Mesendoderm (in vitro differentiated cells): ENCODE measurements at regions not wholly inside any gene's neighbourhood (a gene's known extent, or its start where the extent isn't known, plus 50 kb on each side); places are given as distances from the start of the nearest gene placed in this dataset.

ENCODE experiments used
- DNase-seq: peaks from one replicate; pipeline ENCODE4 v3.0.0; 2013
- H2AK5ac ChIP-seq: 2 replicates; pipeline ENCODE4 v1.6.1; 2013; ENCODE audit warnings: low read length, inconsistent platforms
- H2BK120ac ChIP-seq: 2 replicates; pipeline ENCODE4 v1.6.1; 2013; ENCODE audit warnings: low read depth, mild to moderate bottlenecking, low read length, moderate library complexity, mixed read lengths
- H2BK15ac ChIP-seq: replicated peaks from 2 replicates; pipeline ENCODE4 v1.6.1; 2013; ENCODE audit warnings: low read depth, mild to moderate bottlenecking, moderate library complexity
- H2BK5ac ChIP-seq: 2 replicates; pipeline ENCODE4 v1.6.1; 2013; ENCODE audit warnings: low read length, inconsistent platforms
- H3K18ac ChIP-seq: 2 replicates; pipeline ENCODE4 v1.6.1; 2013; ENCODE audit warnings: mild to moderate bottlenecking, low read length, mixed read lengths
- H3K23ac ChIP-seq: one replicate; pipeline ENCODE4 v1.6.1; 2013; ENCODE audit warnings: low read length
- H3K27ac ChIP-seq: 2 replicates; pipeline ENCODE4 v1.5.1; 2013; ENCODE audit warnings: low read depth, mild to moderate bottlenecking, inconsistent platforms, low read length, moderate library complexity
- H3K27me3 ChIP-seq: 2 replicates; pipeline ENCODE4 v1.6.1; 2013; ENCODE audit warnings: low read length, control low read depth, mild to moderate bottlenecking, inconsistent platforms; ENCODE audit not compliant: insufficient read depth, poor library complexity
- H3K36me3 ChIP-seq: 2 replicates; pipeline ENCODE4 v1.6.1; 2013; ENCODE audit warnings: low read length, inconsistent platforms; ENCODE audit not compliant: control insufficient read depth, insufficient read depth
- H3K4ac ChIP-seq: one replicate; pipeline ENCODE4 v1.6.1; 2013; ENCODE audit warnings: low read depth, mild to moderate bottlenecking, low read length, moderate library complexity
- H3K4me1 ChIP-seq: 2 replicates; pipeline ENCODE4 v1.6.1; 2013; ENCODE audit warnings: low read depth, low read length, inconsistent platforms; ENCODE audit not compliant: control insufficient read depth
- H3K4me2 ChIP-seq: 2 replicates; pipeline ENCODE4 v1.6.1; 2013; ENCODE audit warnings: low read length
- H3K4me3 ChIP-seq: 2 replicates; pipeline ENCODE4 v1.5.1; 2013; ENCODE audit warnings: mild to moderate bottlenecking, low read length
- H3K56ac ChIP-seq: one replicate; pipeline ENCODE4 v1.6.1; 2013; ENCODE audit warnings: low read length
- H3K79me1 ChIP-seq: 2 replicates; pipeline ENCODE4 v1.6.1; 2013; ENCODE audit warnings: low read length, inconsistent platforms
- H3K79me2 ChIP-seq: 2 replicates; pipeline ENCODE4 v1.6.1; 2013; ENCODE audit warnings: mild to moderate bottlenecking, low read length; ENCODE audit not compliant: control insufficient read depth, insufficient read depth
- H3K9ac ChIP-seq: 2 replicates; pipeline ENCODE4 v1.6.1; 2013; ENCODE audit warnings: low read length, inconsistent platforms
- H4K5ac ChIP-seq: one replicate; pipeline ENCODE4 v1.6.1; 2013; ENCODE audit warnings: low read length
- H4K8ac ChIP-seq: one replicate; pipeline ENCODE4 v1.6.1; 2013; ENCODE audit warnings: low read depth, mild to moderate bottlenecking, control low read depth, low read length, moderate library complexity
- WGBS: extraction: QIAGEN DNeasy Blood & Tissue Kit; methylation state at CpG from one replicate; pipeline ENCODE4 v1.1.7; 2013; ENCODE audit warnings: low lambda C conversion rate, missing lambda C conversion rate; ENCODE audit not compliant: insufficient coverage; ENCODE audit errors: extremely low coverage; 5-methylcytosine and 5-hydroxymethylcytosine counted together

- Histone ChIP-seq H3K27ac (no peak overlapping the region), H2BK15ac (no peak overlapping the region)
Observed at GRCh38 chr5:125888358-125888757, 534.9 kb upstream of the GRAMD2B start.

GRCh38 chr5:125890511-125890931, 532.7 kb upstream of the GRAMD2B start:
- H3K36me3 ChIP-seq, result no peaks in the 10 kb centered on the region
- no peak overlapping the region for H3K23ac ChIP-seq
- no peaks in the 10 kb centered on the region for H3K4me1 ChIP-seq
- no peaks in the 10 kb centered on the region for H3K79me1 ChIP-seq
- H3K27me3 ChIP-seq, result no peaks in the 10 kb centered on the region
- no peak overlapping the region for H3K9ac ChIP-seq
- DNase-seq, result no peak
- no peak overlapping the region for H3K4me3 ChIP-seq
- H4K5ac ChIP-seq, result no peak overlapping the region
- no peak overlapping the region for H3K4ac ChIP-seq
- no peak overlapping the region for H3K18ac ChIP-seq
- H3K27ac ChIP-seq, result no peak overlapping the region
- no peak overlapping the region for H4K8ac ChIP-seq
- H2BK120ac ChIP-seq, result no peak overlapping the region
- H3K79me2 ChIP-seq, result no peaks in the 10 kb centered on the region
- no peak overlapping the region for H2BK15ac ChIP-seq
- H2AK5ac ChIP-seq, result no peak overlapping the region
- H2BK5ac ChIP-seq, result no peak overlapping the region
- H3K56ac ChIP-seq, result no peak overlapping the region
- no peak overlapping the region for H3K4me2 ChIP-seq

More at GRCh38 chr5:125888358-125888757, 534.9 kb upstream of the GRAMD2B start:
- Histone ChIP-seq H3K4ac (no peak overlapping the region), H3K56ac (no peak overlapping the region), H3K4me1 (no peaks in the 10 kb centered on the region), H4K8ac (no peak overlapping the region), H3K4me2 (no peak overlapping the region), H3K36me3 (no peaks in the 10 kb centered on the region), H2AK5ac (no peak overlapping the region), H3K18ac (no peak overlapping the region), H4K5ac (no peak overlapping the region), H3K27me3 (no peaks in the 10 kb centered on the region), H3K79me1 (no peaks in the 10 kb centered on the region), H2BK5ac (no peak overlapping the region), H3K23ac (no peak overlapping the region), H3K79me2 (no peaks in the 10 kb centered on the region), H3K4me3 (no peak overlapping the region), H2BK120ac (no peak overlapping the region), H3K9ac (no peak overlapping the region)
- DNase-seq, result no peak

GRCh38 chr5:125891061-125891725, 532.0 kb upstream of the GRAMD2B start:
- Histone ChIP-seq H3K79me1 (no peaks in the 10 kb centered on the region), H3K18ac (no peak overlapping the region), H2BK120ac (no peak overlapping the region), H3K27me3 (no peaks in the 10 kb centered on the region), H4K8ac (no peak overlapping the region), H3K4me3 (no peak overlapping the region), H3K4me2 (no peak overlapping the region), H3K36me3 (no peaks in the 10 kb centered on the region), H2BK15ac (no peak overlapping the region), H3K27ac (no peak overlapping the region), H3K4ac (no peak overlapping the region), H3K79me2 (no peaks in the 10 kb centered on the region), H4K5ac (no peak overlapping the region), H3K56ac (no peak overlapping the region), H2BK5ac (no peak overlapping the region), H3K9ac (no peak overlapping the region), H3K4me1 (no peaks in the 10 kb centered on the region), H3K23ac (no peak overlapping the region), H2AK5ac (no peak overlapping the region)
- DNase-seq, result no peak
- no CpG with 5 or more reads among the region's 2 CpGs for WGBS

- H3K4ac ChIP-seq, result no peak overlapping the region
Observed at GRCh38 chr5:125894383-125894782, 528.8 kb upstream of the GRAMD2B start.

GRCh38 chr5:125896368-125896767, 526.8 kb upstream of the GRAMD2B start:
- WGBS, result no CpG with 5 or more reads among the region's 3 CpGs
- Histone ChIP-seq H2BK15ac (no peak overlapping the region), H3K18ac (no peak overlapping the region), H2BK120ac (no peak overlapping the region), H3K9ac (no peak overlapping the region), H3K4me2 (no peak overlapping the region), H3K4me1 (no peaks in the 10 kb centered on the region), H4K5ac (no peak overlapping the region), H4K8ac (no peak overlapping the region), H2AK5ac (no peak overlapping the region), H3K56ac (no peak overlapping the region), H3K23ac (no peak overlapping the region), H3K4me3 (no peak overlapping the region), H3K4ac (no peak overlapping the region), H3K27ac (no peak overlapping the region), H3K79me1 (no peaks in the 10 kb centered on the region), H3K36me3 (no peaks in the 10 kb centered on the region), H3K27me3 (no peaks in the 10 kb centered on the region), H2BK5ac (no peak overlapping the region), H3K79me2 (no peaks in the 10 kb centered on the region)
- DNase-seq, result no peak

More at GRCh38 chr5:125894383-125894782, 528.8 kb upstream of the GRAMD2B start:
- Histone ChIP-seq H3K4me2 (no peak overlapping the region), H3K27ac (no peak overlapping the region), H3K36me3 (no peaks in the 10 kb centered on the region), H3K9ac (no peak overlapping the region), H3K56ac (no peak overlapping the region), H3K18ac (no peak overlapping the region), H3K79me2 (no peaks in the 10 kb centered on the region), H2BK120ac (no peak overlapping the region), H3K4me1 (no peaks in the 10 kb centered on the region), H2BK15ac (no peak overlapping the region), H2AK5ac (no peak overlapping the region), H3K4me3 (no peak overlapping the region), H4K8ac (no peak overlapping the region), H4K5ac (no peak overlapping the region), H3K23ac (no peak overlapping the region), H3K27me3 (no peaks in the 10 kb centered on the region), H2BK5ac (no peak overlapping the region), H3K79me1 (no peaks in the 10 kb centered on the region)
- no CpG with 5 or more reads among the region's 1 CpG for WGBS
- no peak for DNase-seq

DNA sequence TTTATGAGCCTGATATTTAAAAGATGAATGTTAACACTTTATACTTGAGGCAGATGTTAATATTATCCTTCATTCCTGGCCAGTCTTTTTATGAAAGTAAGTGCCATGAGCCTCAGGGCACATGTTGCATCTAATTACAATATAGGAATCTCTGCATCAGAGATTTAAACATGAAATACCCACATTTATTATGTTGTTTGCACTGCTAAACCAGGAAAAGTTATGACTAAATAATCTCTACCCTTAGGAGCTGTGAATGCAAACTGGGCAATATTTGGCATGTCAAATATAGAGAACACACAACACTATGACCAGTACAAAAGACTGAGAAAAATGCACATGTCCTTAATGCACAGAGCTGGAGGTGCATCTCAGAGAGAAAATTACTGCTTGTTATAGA, 526.1 kb upstream of the GRAMD2B start:
- Histone ChIP-seq H3K79me1 (no peaks in the 10 kb centered on the region), H3K4me3 (no peak overlapping the region), H2AK5ac (no peak overlapping the region), H3K56ac (no peak overlapping the region), H3K27ac (no peak overlapping the region), H3K18ac (no peak overlapping the region), H3K36me3 (no peaks in the 10 kb centered on the region), H2BK5ac (no peak overlapping the region), H4K8ac (no peak overlapping the region), H3K27me3 (no peaks in the 10 kb centered on the region), H3K4me2 (no peak overlapping the region), H3K79me2 (no peaks in the 10 kb centered on the region), H3K9ac (no peak overlapping the region), H3K23ac (no peak overlapping the region), H3K4me1 (no peaks in the 10 kb centered on the region), H2BK120ac (no peak overlapping the region), H3K4ac (no peak overlapping the region), H2BK15ac (no peak overlapping the region), H4K5ac (no peak overlapping the region)
- no peak for DNase-seq
